ENCODE measurements at regions not wholly inside any gene's neighbourhood (a gene's known extent, or its start where the extent isn't known, plus 50 kb on each side); places are given as distances from the start of the nearest gene placed in this dataset.

DNA sequence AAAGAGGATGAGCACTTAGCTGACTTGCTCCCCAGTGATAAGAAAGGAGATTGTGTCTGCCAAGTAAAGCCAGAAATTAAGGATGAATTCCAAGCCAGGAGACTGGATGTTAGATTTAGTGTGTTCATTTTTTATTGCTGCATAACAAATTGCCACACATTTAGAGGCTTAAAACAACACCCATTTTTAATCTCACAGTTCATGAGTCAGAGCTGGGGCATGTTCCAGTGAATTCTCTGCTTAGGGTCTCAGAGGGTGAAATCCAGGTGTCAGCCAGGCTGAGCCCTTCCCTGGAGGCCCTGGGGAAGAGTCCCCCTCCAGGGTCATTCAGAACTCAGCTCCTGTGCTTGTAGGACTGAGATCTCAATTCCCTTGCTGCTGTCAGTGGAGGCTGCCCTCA is 352.8 kb downstream of the BUD13 start:
- TF ChIP-seq, protein P1, sequence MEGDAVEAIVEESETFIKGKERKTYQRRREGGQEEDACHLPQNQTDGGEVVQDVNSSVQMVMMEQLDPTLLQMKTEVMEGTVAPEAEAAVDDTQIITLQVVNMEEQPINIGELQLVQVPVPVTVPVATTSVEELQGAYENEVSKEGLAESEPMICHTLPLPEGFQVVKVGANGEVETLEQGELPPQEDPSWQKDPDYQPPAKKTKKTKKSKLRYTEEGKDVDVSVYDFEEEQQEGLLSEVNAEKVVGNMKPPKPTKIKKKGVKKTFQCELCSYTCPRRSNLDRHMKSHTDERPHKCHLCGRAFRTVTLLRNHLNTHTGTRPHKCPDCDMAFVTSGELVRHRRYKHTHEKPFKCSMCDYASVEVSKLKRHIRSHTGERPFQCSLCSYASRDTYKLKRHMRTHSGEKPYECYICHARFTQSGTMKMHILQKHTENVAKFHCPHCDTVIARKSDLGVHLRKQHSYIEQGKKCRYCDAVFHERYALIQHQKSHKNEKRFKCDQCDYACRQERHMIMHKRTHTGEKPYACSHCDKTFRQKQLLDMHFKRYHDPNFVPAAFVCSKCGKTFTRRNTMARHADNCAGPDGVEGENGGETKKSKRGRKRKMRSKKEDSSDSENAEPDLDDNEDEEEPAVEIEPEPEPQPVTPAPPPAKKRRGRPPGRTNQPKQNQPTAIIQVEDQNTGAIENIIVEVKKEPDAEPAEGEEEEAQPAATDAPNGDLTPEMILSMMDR (IDR thresholded peaks at IDR 0.05), result no peak
- no peak for TF ChIP-seq ZFX (IDR thresholded peaks at IDR 0.05; ENCODE audit: borderline replicate concordance)

Measured in 22Rv1 (cell line).